ENCODE measurements at regions not wholly inside any gene's neighbourhood (a gene's known extent, or its start where the extent isn't known, plus 50 kb on each side); places are given as distances from the start of the nearest gene placed in this dataset.

GRCh38 chr11:19316434-19316833 is 75.7 kb upstream of the E2F8 start:
- no peak overlapping the region for H3K27ac ChIP-seq (ENCODE audit: insufficient read depth, low read depth, low read length)
- H3K4me3 ChIP-seq (replicated peaks in 1 of 3; ENCODE audit: insufficient read depth in 1 of 3, low read depth in 1 of 3, low read length in 3 of 3), result no peak overlapping the region
- H2AFZ ChIP-seq (ENCODE audit: low read depth, low read length), result no peak overlapping the region
- H3K36me3 ChIP-seq (ENCODE audit: control insufficient read depth in 2 of 2, extremely low read depth in 1 of 2, insufficient read depth in 2 of 2, low read length in 2 of 2), result no peaks in the 10 kb centered on the region
- DNase-seq (ENCODE audit: low read depth, low spot score), result no peak
- no peaks in the 10 kb centered on the region for H3K79me2 ChIP-seq (ENCODE audit: control insufficient read depth, insufficient read depth, low read length)
- no peaks in the 10 kb centered on the region for H4K20me1 ChIP-seq (replicated peaks; ENCODE audit: control insufficient read depth, extremely low read depth, insufficient read depth, low read length)
- TF ChIP-seq GATA2 (IDR thresholded peaks at IDR 0.05; ENCODE audit: insufficient read depth, insufficient read length, low read depth, low read length) (no peak), MAX (IDR thresholded peaks at IDR 0.05; ENCODE audit: insufficient read depth, insufficient read length) (no peak), MYC (IDR thresholded peaks at IDR 0.05; ENCODE audit: low read depth, low read length) (no peak), JUN (IDR thresholded peaks at IDR 0.05; ENCODE audit: borderline replicate concordance, insufficient read depth, insufficient read length, low read depth) (no peak), POLR2A (IDR thresholded peaks at IDR 0.05; ENCODE audit: low read depth, low read length) (no peak), CTCF (IDR thresholded peaks at IDR 0.05; ENCODE audit: extremely low read depth in 1 of 2, insufficient read depth in 1 of 2, low read depth in 1 of 2, low read length in 2 of 2) (no peak), POLR2AphosphoS5 (IDR thresholded peaks at IDR 0.05; ENCODE audit: insufficient read depth, low read depth, low read length) (no peak), EZH2 (IDR thresholded peaks at IDR 0.05; ENCODE audit: borderline replicate concordance, low read depth, low read length, severe bottlenecking) (no peak), FOS (IDR thresholded peaks at IDR 0.05; ENCODE audit: borderline replicate concordance, insufficient read depth, low read length) (no peak)
- H3K9me3 ChIP-seq (replicated peaks; ENCODE audit: control insufficient read depth, insufficient read depth, low read length), result no peaks in the 10 kb centered on the region
- intact Hi-C loops (cut with micrococcal nuclease) (loop anchor here (10.0 kb wide), 1 partner anchor 588 kb away; no protein-coding TSS in a partner anchor), dilution Hi-C loops (cut with MboI; ENCODE audit: extremely low pct_ligation_motif_present, low sequenced_read_pairs) (no loop called here)
- peaks cover 4 to 12% of the 10 kb centered on the region in 2 experiments for H3K27me3 ChIP-seq (ENCODE audit: control insufficient read depth in 2 of 2, insufficient read depth in 2 of 2, low read length in 2 of 2)
- FAIRE-seq, result no peak
- H3K4me1 ChIP-seq (ENCODE audit: control insufficient read depth, extremely low read depth, insufficient read depth, low read length), result no peaks in the 10 kb centered on the region
- H3K9me1 ChIP-seq (replicated peaks; ENCODE audit: control insufficient read depth, extremely low read depth, insufficient read depth, low read length), result no peaks in the 10 kb centered on the region
- CTCF ChIA-PET, result interaction anchor here (0.8 to 1.8 kb wide), 3 partner anchors 10 to 57 kb away, joined by 3 to 9 read pairs (median 3); no protein-coding TSS in a partner anchor
- POLR2A ChIA-PET, result no interaction called here
- no peak overlapping the region for H3K4me2 ChIP-seq (ENCODE audit: insufficient read depth, low read length)
- BruUV-seq (replicated peaks), result no TSS peak
- no peak overlapping the region for H3K9ac ChIP-seq (replicated peaks; ENCODE audit: extremely low read depth, insufficient read depth, low read length)

All from endothelial cell of umbilical vein (primary cell).